Esophagus squamous epithelium (tissue), 5 donors: ENCODE measurements at regions not wholly inside any gene's neighbourhood (a gene's known extent, or its start where the extent isn't known, plus 50 kb on each side); places are given as distances from the start of the nearest gene placed in this dataset.

ENCODE experiments used
- DNase-seq: peaks from one replicate; lab custom pipeline; 2025; lab: John Stamatoyannopoulos, UW
- H3K27ac ChIP-seq, 4 donors: fragments of 200-600 bp; sonication (generic); one replicate each; pipeline ENCODE4 v1.5.1; 2016 to 2019; ENCODE audit warnings: mild to moderate bottlenecking in 1 of 4
- H3K27me3 ChIP-seq, 4 donors: fragments of 200-600 bp; sonication (generic); 1 replicate in 3 of 4; 2 replicates in 1 of 4; pipeline versions ENCODE4 v1.5.1 to v1.6.0; 2017 to 2021; ENCODE audit warnings: antibody characterized with exemption in 1 of 4
- H3K36me3 ChIP-seq, 3 donors: fragments of 200-600 bp; sonication (generic); one replicate each; pipeline ENCODE4 v1.5.1; 2016 to 2019
- H3K4me1 ChIP-seq, 3 donors: fragments of 200-600 bp; sonication (generic); one replicate each; pipeline ENCODE4 v1.5.1; 2017 to 2019
- H3K4me3 ChIP-seq, 4 donors: fragments of 200-600 bp; sonication (generic); 1 replicate in 3 of 4; 2 replicates in 1 of 4; pipeline ENCODE4 v1.5.1; 2016 to 2019; ENCODE audit warnings: mild to moderate bottlenecking in 2 of 4, moderate library complexity in 1 of 4
- H3K9me3 ChIP-seq, 3 donors: fragments of 200-600 bp; sonication (generic); one replicate each; pipeline ENCODE4 v1.5.1; 2016 to 2019
- CTCF ChIP-seq, 6 experiments: fragments of 450-650 bp in 4 of 6; fragments of 200-600 bp in 2 of 6; sonication (generic) in 2 of 6; IDR thresholded peaks; one replicate each; pipeline ENCODE4 v1.5.1; 2016 to 2019; ENCODE audit warnings: antibody characterized with exemption in 6 of 6, mild to moderate bottlenecking in 4 of 6, moderate library complexity in 4 of 6
- POLR2A ChIP-seq, 4 donors: fragments of 450-650 bp; IDR thresholded peaks; one replicate each; pipeline ENCODE4 v1.6.1; 2017; ENCODE audit warnings: antibody characterized with exemption in 4 of 4, mild to moderate bottlenecking in 4 of 4, moderate library complexity in 3 of 4
- WGBS, 2 donors: methylation state at CpG; one replicate each; pipeline ENCODE4 v1.1.5; 2018; 5-methylcytosine and 5-hydroxymethylcytosine counted together
- intact Hi-C: fragments of 100-400 bp; cut with DNase I; formaldehyde crosslinking; loops from one replicate; pipeline ENCODE4 v1.15.0; 2022
- donor health status: DM: yes; HTN: yes; CAD: no.

GRCh38 chr1:233473549-233474204 is 140.2 kb upstream of the KCNK1 start:
- no peak overlapping the region for H3K4me3 ChIP-seq
- DNase-seq: no peak
- H3K36me3 ChIP-seq: no peaks in the 10 kb centered on the region
- no peak overlapping the region for H3K27ac ChIP-seq
- TF ChIP-seq CTCF (IDR thresholded peaks at IDR 0.05) (no peak), POLR2A (IDR thresholded peaks at IDR 0.05) (no peak)
- H3K27me3 ChIP-seq: no peaks in the 10 kb centered on the region
- WGBS, 2 donors: 77 to 81% methylated on average over 11 of the region's 11 CpGs
- H3K9me3 ChIP-seq: no peaks in the 10 kb centered on the region
- intact Hi-C loops: no loop called here
- peaks cover 0 to 6% (median 0%) of the 10 kb centered on the region in 3 donors for H3K4me1 ChIP-seq

- DNase-seq: no peak
- H3K4me1 ChIP-seq: peaks cover 0 to 12% (median 0%) of the 10 kb centered on the region in 3 donors
Observed at GRCh38 chr1:233477359-233477758, 136.5 kb upstream of the KCNK1 start.

GRCh38 chr1:233478611-233479010 is 135.3 kb upstream of the KCNK1 start:
- no peak for DNase-seq
- intact Hi-C loops: no loop called here
- Histone ChIP-seq H3K27me3 (no peaks in the 10 kb centered on the region), H3K36me3 (no peaks in the 10 kb centered on the region), H3K9me3 (no peaks in the 10 kb centered on the region), H3K4me3 (no peak overlapping the region), H3K27ac (no peak overlapping the region), H3K4me1 (peaks cover 0 to 6% (median 0%) of the 10 kb centered on the region in 3 donors)
- TF ChIP-seq CTCF (IDR thresholded peaks at IDR 0.05): no peak
- TF ChIP-seq POLR2A (IDR thresholded peaks at IDR 0.05): no peak
- 82 to 90% methylated on average over 2 of the region's 2 CpGs for WGBS, 2 donors

More at GRCh38 chr1:233477359-233477758, 136.5 kb upstream of the KCNK1 start:
- intact Hi-C loops: no loop called here
- Histone ChIP-seq H3K27me3 (no peaks in the 10 kb centered on the region), H3K9me3 (no peaks in the 10 kb centered on the region), H3K36me3 (no peaks in the 10 kb centered on the region), H3K4me3 (no peak overlapping the region), H3K27ac (no peak overlapping the region)
- no peak for TF ChIP-seq CTCF (IDR thresholded peaks at IDR 0.05)
- TF ChIP-seq POLR2A (IDR thresholded peaks at IDR 0.05): no peak

- Histone ChIP-seq H3K27ac (no peak overlapping the region), H3K4me1 (peaks cover 0 to 6% (median 0%) of the 10 kb centered on the region in 3 donors), H3K36me3 (no peaks in the 10 kb centered on the region), H3K4me3 (no peak overlapping the region), H3K9me3 (no peaks in the 10 kb centered on the region), H3K27me3 (no peaks in the 10 kb centered on the region)
- DNase-seq: no peak
- TF ChIP-seq POLR2A (IDR thresholded peaks at IDR 0.05): no peak
- TF ChIP-seq CTCF (IDR thresholded peaks at IDR 0.05): no peak
- 57 to 61% methylated on average over 4 of the region's 4 CpGs for WGBS, 2 donors
- intact Hi-C loops: no loop called here
Observed at GRCh38 chr1:233479110-233479890, 134.6 kb upstream of the KCNK1 start.

- no peaks in the 10 kb centered on the region for H3K9me3 ChIP-seq
Observed at GRCh38 chr1:233480198-233480597, 133.7 kb upstream of the KCNK1 start.

More at GRCh38 chr1:233480198-233480597, 133.7 kb upstream of the KCNK1 start:
- intact Hi-C loops: no loop called here
- H3K4me3 ChIP-seq: no peak overlapping the region
- H3K36me3 ChIP-seq: no peaks in the 10 kb centered on the region
- no peak for DNase-seq
- TF ChIP-seq POLR2A (IDR thresholded peaks at IDR 0.05) (no peak), CTCF (IDR thresholded peaks at IDR 0.05) (no peak)
- 23 to 46% methylated on average over 7 of the region's 7 CpGs for WGBS, 2 donors
- no peak overlapping the region for H3K27ac ChIP-seq
- peaks cover 0 to 6% (median 0%) of the 10 kb centered on the region in 3 donors for H3K4me1 ChIP-seq
- no peaks in the 10 kb centered on the region for H3K27me3 ChIP-seq
